GM12875 (cell line): ENCODE measurements at regions not wholly inside any gene's neighbourhood (a gene's known extent, or its start where the extent isn't known, plus 50 kb on each side); places are given as distances from the start of the nearest gene placed in this dataset.

Experiments
- H3K4me3 ChIP-seq: one replicate; pipeline ENCODE4 v1.5.1; 2011; ENCODE audit warnings: low read depth, low read length, control low read depth
- CTCF ChIP-seq: IDR thresholded peaks from 2 replicates; pipeline ENCODE4 v1.5.1; 2011; ENCODE audit warnings: low read depth, mild to moderate bottlenecking, control low read depth, inconsistent platforms, low read length, moderate library complexity, borderline replicate concordance; ENCODE audit not compliant: insufficient read depth

DNA sequence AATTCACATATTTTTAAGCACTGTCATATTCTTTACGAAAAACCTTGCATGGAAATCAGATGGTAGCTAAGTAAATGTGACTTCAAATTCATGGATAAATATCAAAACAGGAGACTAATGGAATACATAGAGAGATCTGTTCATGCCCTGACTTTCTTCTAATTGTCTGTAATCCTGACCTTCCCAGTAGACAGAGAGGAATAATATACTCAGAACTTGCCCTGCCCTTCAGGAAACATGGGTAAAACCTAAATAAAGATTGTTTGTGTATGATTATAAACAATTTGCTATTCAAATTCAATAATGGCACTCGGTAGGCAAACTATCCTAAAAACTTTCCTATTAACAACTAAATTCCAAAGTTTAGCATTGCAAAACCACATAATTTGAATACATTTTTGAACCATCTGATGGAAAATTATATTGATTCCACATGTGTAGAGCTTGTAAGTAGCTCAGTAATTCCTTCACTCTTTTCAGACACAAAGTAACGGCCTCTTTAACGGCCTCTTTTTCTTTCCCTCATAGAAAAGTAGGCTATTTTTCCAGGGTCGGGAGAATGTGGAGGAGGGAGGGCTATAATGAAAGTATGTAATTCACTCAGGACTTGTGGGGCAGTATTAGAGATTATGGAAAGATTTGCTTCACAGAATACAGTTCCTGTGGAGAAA is 227.6 kb downstream of the ALDH8A1 start:
- no peak overlapping the region for H3K4me3 ChIP-seq
- no peak for TF ChIP-seq CTCF

- H3K4me3 ChIP-seq = no peak overlapping the region
- TF ChIP-seq CTCF = no peak
Observed at GRCh38 chr6:134721060-134721405, 228.9 kb downstream of the ALDH8A1 start.

DNA sequence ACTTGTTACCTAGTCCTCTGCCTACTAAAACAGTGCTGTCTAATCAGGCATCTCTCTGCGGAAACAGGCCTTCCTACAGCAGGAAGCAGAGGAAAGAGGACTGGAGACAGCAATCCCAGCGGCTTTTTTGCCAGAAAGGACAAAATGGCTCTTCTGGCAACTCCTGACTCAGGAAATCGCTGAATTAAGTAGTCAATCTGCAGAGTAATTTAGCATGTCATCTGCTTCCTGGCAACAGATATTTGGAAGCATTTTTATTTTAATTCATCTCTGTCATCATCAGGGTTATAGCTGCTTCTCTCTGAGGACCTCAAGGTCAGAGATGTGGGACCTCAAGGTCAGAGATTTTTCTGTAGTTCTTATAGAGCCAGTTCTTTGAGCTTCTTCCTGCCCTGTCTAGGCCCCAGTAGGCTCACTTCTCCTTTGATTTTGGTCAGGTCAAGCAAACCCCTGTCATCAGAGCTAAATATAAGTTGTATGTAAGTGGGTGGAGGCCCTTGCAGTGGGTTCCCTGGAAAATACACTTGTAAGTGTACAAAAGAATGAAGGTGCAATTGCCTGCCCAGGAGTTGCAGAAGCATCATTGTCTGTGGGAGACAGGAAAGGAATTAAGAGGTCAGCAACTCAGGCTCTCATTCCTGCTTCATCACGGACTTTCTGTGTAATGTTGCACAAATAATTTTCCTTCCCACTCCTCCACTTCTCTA is 229.4 kb downstream of the ALDH8A1 start:
- no peak for TF ChIP-seq CTCF
- no peak overlapping the region for H3K4me3 ChIP-seq

DNA sequence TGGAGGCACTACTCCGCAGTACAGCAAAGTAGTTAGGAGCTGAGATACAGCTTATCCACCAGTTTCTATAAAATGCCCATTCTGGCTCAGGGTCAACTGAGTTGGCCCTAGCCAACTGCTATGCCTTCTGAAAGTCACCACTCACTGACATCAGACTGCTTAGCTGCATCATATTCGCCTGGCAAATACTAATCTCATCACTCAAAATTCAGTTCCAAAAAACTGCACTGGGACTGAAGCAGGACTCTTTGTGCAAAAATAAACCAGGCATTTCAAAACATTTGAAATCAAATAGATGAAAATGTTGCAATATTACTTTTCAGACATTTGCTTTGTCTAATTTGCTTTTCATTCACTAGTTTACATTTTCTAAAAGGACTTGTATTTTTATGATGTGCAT is 230.0 kb downstream of the ALDH8A1 start:
- no peak overlapping the region for H3K4me3 ChIP-seq
- TF ChIP-seq CTCF = no peak

GRCh38 chr6:134719286-134719685 is 230.6 kb downstream of the ALDH8A1 start:
- no peak for TF ChIP-seq CTCF
- no peak overlapping the region for H3K4me3 ChIP-seq

DNA sequence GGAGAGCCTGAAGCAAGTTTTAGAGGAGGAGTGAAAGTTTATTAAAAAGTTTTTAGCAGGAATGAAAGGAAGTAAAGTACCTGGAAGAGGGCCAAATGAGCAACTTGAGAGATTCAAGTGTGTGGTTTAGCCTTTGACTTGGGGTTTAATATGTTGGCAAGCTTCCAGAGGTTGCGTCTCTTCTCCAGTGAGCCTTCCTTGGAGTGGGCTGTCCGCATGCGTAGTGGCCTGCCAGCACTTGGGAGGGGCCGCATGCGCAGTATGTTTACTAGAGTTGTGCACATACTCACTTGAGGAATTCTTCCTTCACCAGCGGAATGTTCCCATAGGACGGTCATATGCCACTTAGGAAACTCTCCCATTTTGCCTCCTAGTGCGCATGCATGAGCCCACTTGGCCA is 235.2 kb downstream of the ALDH8A1 start:
- no peak overlapping the region for H3K4me3 ChIP-seq
- TF ChIP-seq CTCF = no peak

- no peak for TF ChIP-seq CTCF
Observed at GRCh38 chr6:134714113-134714512, 235.8 kb downstream of the ALDH8A1 start.

More at GRCh38 chr6:134714113-134714512, 235.8 kb downstream of the ALDH8A1 start:
- no peak overlapping the region for H3K4me3 ChIP-seq
